HEK293 (cell line): ENCODE measurements at regions not wholly inside any gene's neighbourhood (a gene's known extent, or its start where the extent isn't known, plus 50 kb on each side); places are given as distances from the start of the nearest gene placed in this dataset.
"Not testable (repeated sequence)": the region's sequence is repeated elsewhere in the genome, so short reads cannot be mapped to it uniquely, and the experiment has no call there.

Experiments used
- TRIM28 ChIP-seq: IDR thresholded peaks from 2 replicates; pipeline ENCODE4 v1.6.1; 2011; ENCODE audit warnings: low read length, control low read depth, borderline replicate concordance
- ZNF157 ChIP-seq: fragments of 450-650 bp; formaldehyde crosslinking; IDR thresholded peaks from 2 replicates; pipeline ENCODE4 v1.5.1; 2016; ENCODE audit warnings: missing biosample characterization, missing genetic modification characterization
- ZNF274 ChIP-seq, 2 experiments: fragments of 200-500 bp in 1 of 2; fragments of 450-650 bp in 1 of 2; sonication (Bioruptor generic) in 1 of 2; formaldehyde crosslinking in 1 of 2; IDR thresholded peaks; 2 replicates each; pipeline versions ENCODE4 v1.5.1 to v1.6.1; 2014 to 2016; ENCODE audit warnings: borderline replicate concordance in 1 of 2, inconsistent platforms in 1 of 2, low read length in 1 of 2, missing biosample characterization in 1 of 2, missing genetic modification characterization in 1 of 2
- ZNF473 ChIP-seq: fragments of 450-650 bp; formaldehyde crosslinking; IDR thresholded peaks from 2 replicates; pipeline ENCODE4 v1.5.1; 2017; ENCODE audit warnings: missing biosample characterization, missing genetic modification characterization
- TF ChIP-seq, protein P1 (sequence below): fragments of 450-650 bp; formaldehyde crosslinking; IDR thresholded peaks from 2 replicates; pipeline ENCODE4 v1.5.1; 2016; ENCODE audit warnings: missing biosample characterization, missing genetic modification characterization
- TF ChIP-seq, protein P2 (sequence below): fragments of 450-650 bp; formaldehyde crosslinking; conservative IDR thresholded peaks from 2 replicates; pipeline ENCODE4 v1.5.1; 2016; ENCODE audit warnings: low read depth, missing biosample characterization, missing genetic modification characterization
- TF ChIP-seq, protein P3 (sequence below): fragments of 450-650 bp; formaldehyde crosslinking; IDR thresholded peaks from 2 replicates; pipeline ENCODE4 v1.5.1; 2017; ENCODE audit warnings: missing biosample characterization, missing genetic modification characterization

DNA sequence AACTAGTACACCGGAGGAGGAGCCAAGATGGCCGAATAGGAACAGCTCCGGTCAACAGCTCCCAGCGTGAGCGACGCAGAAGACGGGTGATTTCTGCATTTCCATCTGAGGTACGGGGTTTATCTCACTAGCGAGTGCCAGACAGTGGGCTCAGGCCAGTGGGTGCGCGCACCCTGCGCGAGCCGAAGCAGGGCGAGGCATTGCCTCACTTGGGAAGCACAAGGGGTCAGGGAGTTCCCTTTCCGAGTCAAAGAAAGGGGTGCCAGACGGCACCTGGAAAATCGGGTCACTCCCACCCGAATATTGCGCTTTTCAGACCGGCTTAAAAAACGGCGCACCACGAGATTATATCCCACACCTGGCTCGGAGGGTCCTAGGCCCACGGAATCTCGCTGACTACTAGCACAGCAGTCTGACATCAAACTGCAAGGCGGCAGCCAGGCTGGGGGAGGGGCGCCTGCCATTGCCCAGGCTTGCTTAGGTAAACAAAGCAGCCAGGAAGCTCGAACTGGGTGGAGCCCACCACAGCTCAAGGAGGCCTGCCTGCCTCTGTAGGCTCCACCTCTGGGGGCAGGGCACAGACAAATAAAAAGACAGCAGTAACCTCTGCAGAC lies 426.7 kb upstream of the DEPDC1 start:
- TF ChIP-seq, protein P1, sequence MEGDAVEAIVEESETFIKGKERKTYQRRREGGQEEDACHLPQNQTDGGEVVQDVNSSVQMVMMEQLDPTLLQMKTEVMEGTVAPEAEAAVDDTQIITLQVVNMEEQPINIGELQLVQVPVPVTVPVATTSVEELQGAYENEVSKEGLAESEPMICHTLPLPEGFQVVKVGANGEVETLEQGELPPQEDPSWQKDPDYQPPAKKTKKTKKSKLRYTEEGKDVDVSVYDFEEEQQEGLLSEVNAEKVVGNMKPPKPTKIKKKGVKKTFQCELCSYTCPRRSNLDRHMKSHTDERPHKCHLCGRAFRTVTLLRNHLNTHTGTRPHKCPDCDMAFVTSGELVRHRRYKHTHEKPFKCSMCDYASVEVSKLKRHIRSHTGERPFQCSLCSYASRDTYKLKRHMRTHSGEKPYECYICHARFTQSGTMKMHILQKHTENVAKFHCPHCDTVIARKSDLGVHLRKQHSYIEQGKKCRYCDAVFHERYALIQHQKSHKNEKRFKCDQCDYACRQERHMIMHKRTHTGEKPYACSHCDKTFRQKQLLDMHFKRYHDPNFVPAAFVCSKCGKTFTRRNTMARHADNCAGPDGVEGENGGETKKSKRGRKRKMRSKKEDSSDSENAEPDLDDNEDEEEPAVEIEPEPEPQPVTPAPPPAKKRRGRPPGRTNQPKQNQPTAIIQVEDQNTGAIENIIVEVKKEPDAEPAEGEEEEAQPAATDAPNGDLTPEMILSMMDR (tag by site-specific recombination), result not testable (repeated sequence)
- not testable (repeated sequence) for TF ChIP-seq ZNF157 (tag by site-specific recombination); ZNF473; TRIM28; ZNF274 (IDR thresholded peaks at IDR 0.05; ENCODE audit: low read length); ZNF274 (tag by site-specific recombination; IDR thresholded peaks at IDR 0.05; ENCODE audit: borderline replicate concordance)
- TF ChIP-seq, protein P2, sequence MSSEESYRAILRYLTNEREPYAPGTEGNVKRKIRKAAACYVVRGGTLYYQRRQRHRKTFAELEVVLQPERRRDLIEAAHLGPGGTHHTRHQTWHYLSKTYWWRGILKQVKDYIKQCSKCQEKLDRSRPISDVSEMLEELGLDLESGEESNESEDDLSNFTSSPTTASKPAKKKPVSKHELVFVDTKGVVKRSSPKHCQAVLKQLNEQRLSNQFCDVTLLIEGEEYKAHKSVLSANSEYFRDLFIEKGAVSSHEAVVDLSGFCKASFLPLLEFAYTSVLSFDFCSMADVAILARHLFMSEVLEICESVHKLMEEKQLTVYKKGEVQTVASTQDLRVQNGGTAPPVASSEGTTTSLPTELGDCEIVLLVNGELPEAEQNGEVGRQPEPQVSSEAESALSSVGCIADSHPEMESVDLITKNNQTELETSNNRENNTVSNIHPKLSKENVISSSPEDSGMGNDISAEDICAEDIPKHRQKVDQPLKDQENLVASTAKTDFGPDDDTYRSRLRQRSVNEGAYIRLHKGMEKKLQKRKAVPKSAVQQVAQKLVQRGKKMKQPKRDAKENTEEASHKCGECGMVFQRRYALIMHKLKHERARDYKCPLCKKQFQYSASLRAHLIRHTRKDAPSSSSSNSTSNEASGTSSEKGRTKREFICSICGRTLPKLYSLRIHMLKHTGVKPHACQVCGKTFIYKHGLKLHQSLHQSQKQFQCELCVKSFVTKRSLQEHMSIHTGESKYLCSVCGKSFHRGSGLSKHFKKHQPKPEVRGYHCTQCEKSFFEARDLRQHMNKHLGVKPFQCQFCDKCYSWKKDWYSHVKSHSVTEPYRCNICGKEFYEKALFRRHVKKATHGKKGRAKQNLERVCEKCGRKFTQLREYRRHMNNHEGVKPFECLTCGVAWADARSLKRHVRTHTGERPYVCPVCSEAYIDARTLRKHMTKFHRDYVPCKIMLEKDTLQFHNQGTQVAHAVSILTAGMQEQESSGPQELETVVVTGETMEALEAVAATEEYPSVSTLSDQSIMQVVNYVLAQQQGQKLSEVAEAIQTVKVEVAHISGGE (tag by site-specific recombination), result not testable (repeated sequence)
- TF ChIP-seq, protein P3, sequence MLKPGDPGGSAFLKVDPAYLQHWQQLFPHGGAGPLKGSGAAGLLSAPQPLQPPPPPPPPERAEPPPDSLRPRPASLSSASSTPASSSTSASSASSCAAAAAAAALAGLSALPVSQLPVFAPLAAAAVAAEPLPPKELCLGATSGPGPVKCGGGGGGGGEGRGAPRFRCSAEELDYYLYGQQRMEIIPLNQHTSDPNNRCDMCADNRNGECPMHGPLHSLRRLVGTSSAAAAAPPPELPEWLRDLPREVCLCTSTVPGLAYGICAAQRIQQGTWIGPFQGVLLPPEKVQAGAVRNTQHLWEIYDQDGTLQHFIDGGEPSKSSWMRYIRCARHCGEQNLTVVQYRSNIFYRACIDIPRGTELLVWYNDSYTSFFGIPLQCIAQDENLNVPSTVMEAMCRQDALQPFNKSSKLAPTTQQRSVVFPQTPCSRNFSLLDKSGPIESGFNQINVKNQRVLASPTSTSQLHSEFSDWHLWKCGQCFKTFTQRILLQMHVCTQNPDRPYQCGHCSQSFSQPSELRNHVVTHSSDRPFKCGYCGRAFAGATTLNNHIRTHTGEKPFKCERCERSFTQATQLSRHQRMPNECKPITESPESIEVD (tag by site-specific recombination), result not testable (repeated sequence)
